ENCODE measurements at regions not wholly inside any gene's neighbourhood (a gene's known extent, or its start where the extent isn't known, plus 50 kb on each side); places are given as distances from the start of the nearest gene placed in this dataset.

DNA sequence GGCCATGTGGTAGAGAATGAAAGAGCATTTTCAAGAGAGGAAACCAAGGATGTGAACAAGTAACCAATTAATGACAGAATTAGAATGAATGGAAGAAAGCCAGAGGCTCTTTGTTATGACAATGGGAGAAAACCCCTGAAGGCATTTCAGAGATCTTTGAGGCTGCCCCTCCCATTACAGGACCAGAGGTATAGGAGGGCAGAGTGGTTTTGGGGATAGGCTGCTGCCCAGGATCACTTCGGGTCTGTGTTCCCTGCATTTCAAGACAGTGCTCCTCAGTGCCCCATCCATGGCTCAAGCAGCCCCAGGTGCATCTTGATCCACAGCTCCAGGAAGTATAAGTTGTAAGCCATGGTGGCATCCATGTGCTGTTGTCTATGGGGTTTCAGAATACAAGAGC is 124.0 kb upstream of the HPF1 start:
- Histone ChIP-seq H3K36me3 (ENCODE audit: control insufficient read depth, insufficient read depth, low read length) (no peaks in the 10 kb centered on the region), H3K27me3 (ENCODE audit: control insufficient read depth, insufficient read depth, low read length) (no peaks in the 10 kb centered on the region), H3K4me3 (ENCODE audit: low read depth, low read length) (no peak overlapping the region)
- no peak for TF ChIP-seq CTCF (IDR thresholded peaks at IDR 0.05; ENCODE audit: insufficient read depth, low read length, poor library complexity, severe bottlenecking)
- no peak for DNase-seq (ENCODE audit: low read depth)

- no peaks in the 10 kb centered on the region for H3K27me3 ChIP-seq (ENCODE audit: control insufficient read depth, insufficient read depth, low read length)
- no peak overlapping the region for H3K4me3 ChIP-seq (ENCODE audit: low read depth, low read length)
- no peaks in the 10 kb centered on the region for H3K36me3 ChIP-seq (ENCODE audit: control insufficient read depth, insufficient read depth, low read length)
- TF ChIP-seq CTCF (IDR thresholded peaks at IDR 0.05; ENCODE audit: insufficient read depth, low read length, poor library complexity, severe bottlenecking): no peak
- no peak for DNase-seq (ENCODE audit: low read depth)
Observed at GRCh38 chr4:169870507-169870906, 112.8 kb upstream of the HPF1 start.

GRCh38 chr4:169869490-169869889 is 111.7 kb upstream of the HPF1 start:
- peak; percentile 5 for DNase-seq (ENCODE audit: low read depth)
- no peak for TF ChIP-seq CTCF (IDR thresholded peaks at IDR 0.05; ENCODE audit: insufficient read depth, low read length, poor library complexity, severe bottlenecking)
- Histone ChIP-seq H3K27me3 (ENCODE audit: control insufficient read depth, insufficient read depth, low read length) (no peaks in the 10 kb centered on the region), H3K36me3 (ENCODE audit: control insufficient read depth, insufficient read depth, low read length) (no peaks in the 10 kb centered on the region), H3K4me3 (ENCODE audit: low read depth, low read length) (no peak overlapping the region)

GRCh38 chr4:169861593-169861992 is 103.8 kb upstream of the HPF1 start:
- no peaks in the 10 kb centered on the region for H3K36me3 ChIP-seq (ENCODE audit: control insufficient read depth, insufficient read depth, low read length)
- no peak for DNase-seq (ENCODE audit: low read depth)
- TF ChIP-seq CTCF (IDR thresholded peaks at IDR 0.05; ENCODE audit: insufficient read depth, low read length, poor library complexity, severe bottlenecking): no peak
- no peaks in the 10 kb centered on the region for H3K27me3 ChIP-seq (ENCODE audit: control insufficient read depth, insufficient read depth, low read length)
- H3K4me3 ChIP-seq (ENCODE audit: low read depth, low read length): no peak overlapping the region

GRCh38 chr4:169859366-169860216 is 101.8 kb upstream of the HPF1 start:
- TF ChIP-seq CTCF (IDR thresholded peaks at IDR 0.05; ENCODE audit: insufficient read depth, low read length, poor library complexity, severe bottlenecking): no peak
- no peaks in the 10 kb centered on the region for H3K27me3 ChIP-seq (ENCODE audit: control insufficient read depth, insufficient read depth, low read length)
- no peaks in the 10 kb centered on the region for H3K36me3 ChIP-seq (ENCODE audit: control insufficient read depth, insufficient read depth, low read length)
- DNase-seq (ENCODE audit: low read depth): no peak
- no peak overlapping the region for H3K4me3 ChIP-seq (ENCODE audit: low read depth, low read length)

DNA sequence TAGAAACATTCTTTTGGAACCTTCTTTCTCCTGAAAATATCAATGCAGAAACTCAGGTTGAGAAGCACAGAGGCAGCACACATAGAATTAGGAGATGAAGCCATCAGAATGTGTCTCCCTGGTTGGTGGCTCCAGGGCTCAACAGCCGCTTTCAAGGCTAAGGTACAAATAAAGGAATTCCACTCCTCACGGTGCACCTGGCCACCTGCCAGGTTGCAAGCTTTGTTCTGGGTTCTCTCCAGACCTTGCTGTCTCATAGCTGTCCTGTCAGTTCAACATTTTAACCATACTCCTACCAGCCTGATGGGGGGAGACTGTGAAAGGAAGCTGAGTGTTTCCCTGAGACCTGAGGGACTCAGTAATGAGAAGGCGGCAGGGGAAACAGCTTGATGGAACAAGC is 96.3 kb upstream of the HPF1 start:
- H3K4me3 ChIP-seq (ENCODE audit: low read depth, low read length): no peak overlapping the region
- no peak for TF ChIP-seq CTCF (IDR thresholded peaks at IDR 0.05; ENCODE audit: insufficient read depth, low read length, poor library complexity, severe bottlenecking)
- no peaks in the 10 kb centered on the region for H3K27me3 ChIP-seq (ENCODE audit: control insufficient read depth, insufficient read depth, low read length)
- DNase-seq (ENCODE audit: low read depth): no peak
- H3K36me3 ChIP-seq (ENCODE audit: control insufficient read depth, insufficient read depth, low read length): no peaks in the 10 kb centered on the region
